ENCODE measurements at regions not wholly inside any gene's neighbourhood (a gene's known extent, or its start where the extent isn't known, plus 50 kb on each side); places are given as distances from the start of the nearest gene placed in this dataset.
A peak's percentile ranks its signal among the peaks of the same experiment; 100 is the strongest.

DNA sequence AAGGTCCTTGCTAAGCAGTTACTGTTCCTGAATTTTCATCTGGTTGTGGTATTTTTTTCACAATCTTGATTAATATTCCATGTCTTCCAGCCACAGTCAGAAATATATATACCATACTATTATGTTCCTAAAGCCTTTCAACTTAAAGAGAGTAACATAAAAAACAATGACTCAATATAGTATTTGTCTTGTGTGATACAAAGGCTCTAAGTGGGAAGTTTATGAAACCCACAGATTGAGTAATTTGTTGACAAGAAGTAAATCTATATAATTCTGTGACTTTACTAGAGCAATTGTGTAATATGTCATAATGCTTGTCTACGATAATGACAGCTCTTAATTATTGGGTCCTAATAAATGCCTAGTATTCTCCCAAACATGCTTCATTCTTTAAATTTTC lies 509.4 kb downstream of the ISL1 start:
- ATAC-seq, result no peak
- intact Hi-C loops (cut with DNase I, micrococcal nuclease), result no loop called here
- no peak for DNase-seq

DNA sequence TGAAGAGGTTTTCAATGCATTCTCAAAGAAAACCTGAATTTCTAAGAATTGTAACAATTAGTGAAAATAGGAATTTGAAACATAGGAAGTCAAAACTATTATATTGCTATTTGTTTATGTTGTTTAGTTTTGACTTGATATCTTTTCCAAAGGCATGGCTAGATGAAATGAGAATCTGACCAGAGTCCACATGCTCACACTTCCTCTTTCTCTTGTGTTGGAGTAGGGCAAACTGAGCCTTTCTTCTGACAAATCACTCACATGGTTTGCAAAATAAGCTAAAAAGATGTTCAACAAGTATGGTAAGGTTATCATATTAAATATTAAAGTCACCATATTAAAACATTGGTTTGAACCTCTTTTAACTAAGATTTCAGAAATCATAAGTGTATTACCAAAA lies 512.6 kb downstream of the ISL1 start:
- intact Hi-C loops (cut with DNase I, micrococcal nuclease), result no loop called here
- ATAC-seq (no peak), DNase-seq (no peak)

DNA sequence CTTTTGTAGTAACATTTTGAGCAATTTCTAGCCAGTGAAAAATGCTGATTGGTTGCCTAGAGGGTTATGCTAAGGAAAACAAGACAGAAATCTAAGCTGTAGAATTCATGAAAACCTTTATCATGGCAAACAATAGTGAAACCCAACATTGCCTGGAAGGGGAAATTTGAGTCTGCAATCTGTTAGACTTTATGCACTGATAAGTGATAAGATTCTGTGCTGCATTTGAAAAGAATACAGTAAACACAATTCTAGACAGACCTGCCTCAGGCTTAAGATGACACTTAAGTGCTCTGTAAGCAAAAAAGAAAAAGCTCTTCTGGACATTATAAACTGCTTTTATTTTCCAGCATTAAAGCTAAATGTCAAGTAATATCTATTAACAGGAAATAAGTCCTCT lies 519.3 kb downstream of the ISL1 start:
- ATAC-seq, result no peak
- no peak for DNase-seq
- intact Hi-C loops (cut with DNase I, micrococcal nuclease), result no loop called here

DNA sequence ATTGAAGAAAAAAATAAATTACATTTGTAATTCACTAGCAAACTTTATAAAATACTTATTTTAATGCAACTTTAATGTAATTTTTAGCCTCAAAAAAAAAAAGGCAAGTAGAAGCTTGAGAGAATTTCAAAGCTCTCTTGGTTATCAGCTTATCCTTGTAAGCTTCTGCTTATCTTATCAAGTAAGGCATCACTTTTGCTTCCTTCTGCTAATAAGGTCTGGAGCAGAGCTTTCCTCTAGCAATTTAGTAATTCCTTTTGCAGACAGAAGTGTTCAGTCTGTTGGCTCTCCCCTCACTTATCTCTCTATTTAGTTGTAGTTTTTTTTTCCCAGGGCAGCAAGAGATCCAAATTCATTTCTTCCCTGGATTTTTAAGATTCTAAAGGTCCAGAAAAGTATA lies 525.0 kb downstream of the ISL1 start:
- intact Hi-C loops (cut with DNase I, micrococcal nuclease), result no loop called here
- no peak for ATAC-seq
- DNase-seq, result no peak

DNA sequence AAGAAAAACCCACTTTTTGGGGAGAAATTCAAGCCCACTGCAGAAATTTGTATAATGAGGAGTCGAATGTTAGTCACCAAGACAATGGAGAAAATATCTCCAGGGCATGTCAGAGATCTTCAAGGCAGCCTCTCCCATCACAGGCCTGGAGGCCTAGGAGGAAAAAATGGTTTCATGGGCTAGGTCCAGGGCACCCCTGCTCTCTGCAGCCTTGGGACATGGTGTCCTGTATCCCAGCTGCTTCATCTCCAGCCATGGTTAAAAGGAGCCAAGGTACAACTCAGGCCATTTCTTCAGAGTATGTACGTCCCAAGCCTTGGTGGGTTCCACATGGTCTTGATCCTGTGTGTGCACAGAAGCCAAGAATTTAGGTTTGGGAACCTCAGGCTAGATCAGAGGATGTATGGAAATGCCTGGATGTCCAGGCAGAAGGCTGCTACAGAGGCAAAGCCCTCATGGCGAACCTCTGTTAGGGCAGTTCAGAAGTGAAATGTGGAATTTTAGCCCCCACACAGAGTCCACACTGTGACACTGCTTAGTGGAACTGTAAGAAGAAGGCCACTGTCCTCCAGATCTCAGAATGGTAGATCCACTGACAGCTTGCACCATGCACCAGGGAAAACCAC lies 561.4 kb downstream of the ISL1 start:
- ATAC-seq (no peak), DNase-seq (no peak)
- intact Hi-C loops (cut with DNase I, micrococcal nuclease), result no loop called here

DNA sequence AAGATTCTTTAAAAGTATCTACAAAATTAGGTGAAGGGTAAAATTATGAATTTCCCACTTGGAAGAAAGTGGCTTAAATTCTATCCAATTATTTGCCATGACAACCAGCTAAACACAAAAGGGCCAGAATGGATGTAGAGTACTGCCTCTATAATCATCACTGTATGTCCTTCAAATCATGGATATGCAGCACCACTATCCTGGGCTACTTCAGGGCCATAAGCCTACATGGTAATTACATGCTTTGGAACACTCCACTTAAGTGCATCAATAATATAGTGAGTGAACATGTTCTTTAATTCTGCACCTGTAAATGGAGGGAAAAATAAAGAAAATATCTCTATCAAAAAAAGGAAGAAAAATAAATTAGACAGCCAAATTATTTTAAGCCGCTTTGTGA lies 575.2 kb downstream of the ISL1 start:
- intact Hi-C loops (cut with DNase I, micrococcal nuclease), result no loop called here
- DNase-seq (no peak), ATAC-seq (no peak)

DNA sequence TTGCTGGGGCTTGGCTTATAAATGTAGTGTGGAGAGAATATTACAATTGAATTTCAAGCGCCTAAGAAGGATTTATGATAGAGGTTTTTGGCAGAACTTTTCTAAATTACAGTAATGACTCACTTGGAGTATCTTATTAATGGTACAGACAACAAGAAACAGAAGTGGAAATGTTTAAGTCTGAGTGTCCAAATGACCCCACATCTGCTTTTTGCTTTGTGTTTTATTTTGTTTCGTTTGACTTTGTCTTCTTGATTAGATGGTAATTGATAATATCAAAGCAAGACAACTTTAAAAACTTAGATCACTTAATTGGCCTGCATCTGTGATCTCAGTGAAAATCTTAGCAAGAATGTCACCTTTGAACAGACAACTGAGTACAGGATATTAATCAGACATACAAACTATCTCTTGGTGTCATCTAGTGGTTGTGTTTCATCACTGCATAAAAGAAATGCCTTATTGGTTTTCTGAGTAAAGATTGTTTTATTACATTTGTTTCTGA lies 577.4 kb downstream of the ISL1 start:
- peak; percentile 49 for ATAC-seq
- intact Hi-C loops (cut with DNase I, micrococcal nuclease), result no loop called here

DNA sequence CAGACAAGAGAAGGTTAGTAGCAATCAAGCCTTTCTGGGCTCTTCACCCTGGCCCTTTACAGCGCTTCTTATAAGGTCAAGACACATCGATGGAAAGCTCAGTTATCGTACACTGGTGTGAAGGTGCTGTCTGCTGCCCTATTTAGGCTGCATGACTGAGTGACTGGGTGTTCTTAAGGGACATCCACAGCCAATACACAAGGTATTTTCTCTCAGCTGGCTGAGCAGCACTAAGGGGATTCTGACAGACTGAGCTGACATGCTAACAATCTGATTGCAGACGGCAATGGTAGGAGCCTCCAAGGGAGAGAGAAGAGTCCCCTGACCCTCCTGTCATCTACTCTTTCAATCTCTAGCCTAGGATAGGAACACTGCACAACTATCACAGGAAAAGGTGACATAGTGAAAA lies 577.9 kb downstream of the ISL1 start:
- intact Hi-C loops (cut with DNase I, micrococcal nuclease), result no loop called here
- no peak for ATAC-seq
- no peak for DNase-seq

More for the DNA sequence above, 577.4 kb downstream of the ISL1 start:
- no peak for DNase-seq

DNA sequence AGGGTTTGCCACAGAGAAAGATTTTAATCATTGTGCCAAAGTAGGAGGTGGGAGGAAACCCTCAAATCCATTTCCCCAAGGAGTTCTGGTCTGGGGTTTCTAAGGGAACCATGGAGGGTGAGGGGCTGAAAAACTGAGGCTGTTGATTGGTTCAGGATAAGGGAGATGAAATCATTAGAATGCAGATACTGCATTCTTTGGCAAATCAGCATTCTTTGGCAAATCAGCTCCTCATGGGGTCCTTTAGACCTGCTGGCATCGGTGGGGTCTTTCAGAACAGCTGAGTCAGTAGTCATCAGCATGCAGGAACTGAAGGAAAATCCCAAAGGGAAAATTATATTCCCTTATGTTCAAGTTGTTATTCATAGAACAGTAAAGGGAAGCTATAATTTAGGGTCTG lies 585.5 kb downstream of the ISL1 start:
- intact Hi-C loops (cut with DNase I, micrococcal nuclease), result no loop called here

DNA sequence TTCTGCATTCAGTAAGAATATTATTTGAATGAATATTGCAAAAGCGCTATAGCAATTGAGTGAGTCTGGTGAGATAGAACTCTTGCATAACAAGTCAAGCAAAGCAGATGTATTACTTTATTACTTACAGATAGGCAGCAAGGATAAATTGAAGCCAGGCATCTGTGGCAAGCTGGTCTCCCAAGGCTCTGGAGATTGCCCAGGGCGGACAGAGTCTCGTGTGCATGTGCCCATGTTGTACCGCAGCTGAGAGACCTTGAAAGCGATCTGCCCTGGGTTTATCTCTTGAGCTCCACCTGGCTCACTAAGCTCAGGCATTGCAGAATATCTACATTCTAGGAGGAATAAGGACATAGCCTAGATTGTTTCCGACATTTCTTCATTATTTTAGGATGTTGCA lies 591.6 kb downstream of the ISL1 start:
- ATAC-seq (no peak), DNase-seq (no peak)
- intact Hi-C loops (cut with DNase I, micrococcal nuclease), result no loop called here

More for the DNA sequence above, 585.5 kb downstream of the ISL1 start:
- DNase-seq (no peak), ATAC-seq (no peak)

DNA sequence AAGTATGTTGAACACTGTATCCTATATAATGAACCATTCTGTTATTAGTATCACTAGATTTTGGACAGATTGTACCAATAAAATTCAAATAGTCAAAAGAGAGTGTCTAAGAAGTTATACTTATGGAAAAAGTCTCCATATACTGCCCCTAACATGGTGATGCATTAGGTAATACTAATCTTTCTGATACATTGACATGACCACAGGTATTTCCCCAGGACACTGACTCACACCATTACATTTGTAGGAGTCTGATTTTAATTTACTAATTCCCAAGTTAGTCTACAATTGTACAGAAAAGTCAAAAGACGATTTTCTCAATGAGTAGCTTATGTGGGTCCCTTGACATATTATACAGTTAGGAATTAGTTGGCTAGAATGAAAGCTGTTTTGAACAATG lies 593.8 kb downstream of the ISL1 start:
- intact Hi-C loops (cut with DNase I, micrococcal nuclease), result no loop called here
- DNase-seq (no peak), ATAC-seq (no peak)

DNA sequence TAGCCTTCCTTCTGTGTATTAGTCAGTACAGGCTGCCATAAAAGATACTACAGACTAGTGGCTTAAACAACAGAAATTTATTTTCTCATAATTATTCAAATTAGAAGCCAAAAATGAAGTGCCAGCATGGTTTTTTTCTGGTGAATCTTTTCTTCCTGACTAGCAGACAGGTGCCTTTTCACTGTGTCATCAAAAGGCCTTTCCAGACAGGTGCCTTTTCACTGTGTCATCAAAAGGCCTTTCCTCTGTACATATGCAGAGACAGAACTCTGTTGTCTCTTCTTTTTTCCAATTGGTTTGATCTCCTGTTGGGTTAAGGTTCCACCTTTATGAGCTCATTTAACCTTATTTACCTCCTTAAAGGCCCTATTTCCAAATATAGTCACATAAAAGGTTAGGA lies 599.9 kb downstream of the ISL1 start:
- DNase-seq (no peak), ATAC-seq (no peak)
- intact Hi-C loops (cut with DNase I, micrococcal nuclease), result no loop called here

DNA sequence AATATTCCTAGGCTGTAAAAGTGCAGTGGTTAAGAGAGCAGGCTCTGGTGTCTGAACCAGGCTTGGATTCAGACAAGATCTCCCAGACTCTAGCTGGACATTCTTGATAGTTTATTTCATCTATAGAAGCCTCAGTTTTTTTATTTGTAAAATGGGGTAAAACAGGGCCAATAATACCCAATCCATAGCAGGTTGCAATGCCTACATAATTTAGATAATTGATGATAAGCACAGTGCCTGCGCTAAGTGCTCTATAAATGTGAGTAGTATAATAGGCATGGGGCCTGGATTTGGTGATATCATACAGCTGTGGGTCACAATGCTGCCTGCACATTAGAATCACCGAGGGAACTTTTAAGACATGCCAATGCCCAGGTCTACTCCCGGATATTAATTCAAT lies 603.5 kb downstream of the ISL1 start:
- DNase-seq (no peak), ATAC-seq (no peak)
- intact Hi-C loops (cut with DNase I, micrococcal nuclease), result no loop called here

DNA sequence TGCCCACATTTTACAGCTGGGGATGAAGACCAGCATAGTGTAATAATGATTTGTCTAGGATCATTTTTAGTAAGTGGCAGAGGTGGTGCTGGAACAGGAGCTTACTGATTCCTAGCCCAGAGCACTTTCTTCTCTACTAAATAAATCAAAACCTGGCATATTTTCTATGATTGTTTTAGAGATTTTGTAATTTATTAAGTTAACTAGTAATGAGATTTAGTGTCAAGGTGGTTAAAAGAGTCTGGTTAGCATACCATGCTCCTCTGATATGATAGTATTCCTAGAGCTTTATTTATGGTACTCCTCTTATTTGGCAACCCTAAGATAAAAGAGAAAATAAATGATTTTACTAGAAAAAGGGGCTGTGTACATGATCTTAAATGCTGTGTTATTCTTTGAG lies 604.0 kb downstream of the ISL1 start:
- DNase-seq, result no peak
- intact Hi-C loops (cut with DNase I, micrococcal nuclease), result no loop called here
- no peak for ATAC-seq

DNA sequence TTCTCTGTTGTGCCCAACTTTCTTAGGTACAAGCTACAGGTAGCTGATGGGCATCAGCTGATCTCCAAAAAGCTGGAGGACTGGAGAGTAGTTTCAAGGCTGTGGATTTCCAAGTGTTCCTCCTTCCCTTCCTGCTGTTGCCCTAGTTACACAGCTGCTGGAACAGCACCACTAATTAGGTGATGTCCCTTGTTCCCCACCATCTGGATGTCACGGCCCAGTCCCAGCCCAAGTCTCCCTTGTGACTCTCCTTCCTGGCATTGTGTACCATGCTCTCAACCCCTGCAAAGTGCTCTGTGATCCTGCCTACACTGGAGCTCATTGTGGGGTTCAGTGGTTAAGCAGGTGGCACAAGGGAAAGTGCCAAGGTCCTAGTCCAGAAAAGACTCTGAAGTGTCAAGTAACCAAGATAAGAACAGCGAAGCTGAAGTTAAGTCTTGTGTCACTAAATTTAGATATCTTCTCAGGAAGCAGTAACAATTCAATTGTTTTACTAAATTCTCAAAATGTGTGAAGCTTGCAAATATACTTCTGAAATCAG lies 604.5 kb downstream of the ISL1 start:
- intact Hi-C loops (cut with DNase I, micrococcal nuclease), result no loop called here
- ATAC-seq, result no peak
- no peak for DNase-seq

DNA sequence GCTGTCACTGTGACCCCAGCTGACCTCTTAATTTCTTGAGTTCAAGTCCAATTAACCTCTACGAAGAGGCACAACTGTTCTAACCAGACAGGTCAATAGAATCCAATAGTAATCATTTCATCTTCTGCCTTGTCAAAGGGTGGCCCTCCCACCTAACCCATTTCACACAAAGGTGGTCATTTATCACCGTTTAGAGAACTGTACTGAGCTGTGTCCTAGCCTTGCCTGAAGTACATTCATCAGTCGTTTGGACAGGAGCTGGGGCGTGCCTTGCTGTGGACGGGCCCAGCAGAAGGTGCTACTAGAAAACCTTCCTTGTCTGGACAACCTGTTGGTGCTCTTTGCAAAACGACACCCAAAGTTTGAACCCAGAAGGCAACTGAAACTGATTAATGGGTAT lies 605.4 kb downstream of the ISL1 start:
- intact Hi-C loops (cut with DNase I, micrococcal nuclease), result no loop called here
- DNase-seq, result no peak
- ATAC-seq, result no peak

DNA sequence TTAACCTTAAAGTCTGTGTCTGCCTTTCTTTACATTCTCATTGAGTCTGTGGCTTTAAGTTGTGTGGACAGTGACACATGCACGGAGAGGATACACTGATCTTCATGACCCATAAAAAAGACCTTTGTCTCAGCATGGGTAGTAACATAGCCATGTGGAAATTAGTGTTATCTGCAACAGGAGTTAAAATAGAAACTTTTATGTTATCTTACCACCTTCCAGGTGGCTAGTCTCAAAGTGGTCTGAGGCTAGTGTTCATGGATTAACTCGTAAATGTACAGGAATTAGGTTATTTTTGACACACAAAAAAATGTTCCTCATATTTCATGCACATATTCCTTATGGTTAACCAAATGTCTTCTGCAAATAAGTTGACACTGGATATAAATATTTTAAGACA lies 607.0 kb downstream of the ISL1 start:
- no peak for ATAC-seq
- no peak for DNase-seq
- intact Hi-C loops (cut with DNase I, micrococcal nuclease), result no loop called here

DNA sequence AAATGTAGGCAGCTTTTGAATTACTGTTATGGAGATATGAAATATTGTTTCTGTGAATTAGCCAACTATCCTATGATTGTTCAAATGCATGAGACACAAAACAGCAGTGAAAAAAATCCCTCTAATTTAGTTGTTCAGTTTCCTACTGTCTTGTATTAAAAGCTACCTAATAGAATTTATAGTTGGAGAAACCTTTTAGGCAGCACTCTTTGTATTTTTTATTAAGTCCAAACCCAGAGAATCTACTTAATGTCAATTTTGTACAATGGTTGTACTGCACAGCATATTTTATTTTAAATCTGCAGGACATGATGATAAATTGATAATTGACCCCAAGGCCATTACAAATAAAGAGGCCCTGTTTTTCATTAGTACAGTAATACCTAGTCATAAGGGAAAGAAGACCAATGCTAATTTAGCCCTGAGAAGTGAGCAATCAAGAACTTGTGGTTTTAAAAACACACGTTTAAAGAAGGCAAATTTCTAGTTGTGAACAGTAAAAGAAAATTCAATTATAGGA lies 607.5 kb downstream of the ISL1 start:
- intact Hi-C loops (cut with DNase I, micrococcal nuclease), result no loop called here
- no peak for ATAC-seq

DNA sequence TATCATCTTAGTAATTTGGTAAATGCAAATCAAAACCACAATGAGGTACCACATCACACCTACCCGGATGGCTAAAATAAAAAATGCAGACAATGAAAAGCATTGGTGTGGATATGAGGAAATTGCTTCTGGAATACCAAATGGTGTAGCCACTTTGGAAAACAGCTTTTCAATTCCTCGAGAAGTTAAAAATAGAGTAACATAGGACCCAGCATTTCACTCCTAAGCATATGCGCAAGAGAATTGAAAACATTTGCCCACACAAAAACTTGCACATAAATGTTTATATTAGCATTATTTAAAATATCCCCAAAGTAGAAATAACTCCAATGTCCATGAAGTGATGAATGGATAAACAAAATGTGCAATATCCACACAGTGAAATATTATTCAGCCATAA lies 608.7 kb downstream of the ISL1 start:
- intact Hi-C loops (cut with DNase I, micrococcal nuclease), result no loop called here
- no peak for ATAC-seq

More for the DNA sequence above, 607.5 kb downstream of the ISL1 start:
- DNase-seq, result no peak

DNA sequence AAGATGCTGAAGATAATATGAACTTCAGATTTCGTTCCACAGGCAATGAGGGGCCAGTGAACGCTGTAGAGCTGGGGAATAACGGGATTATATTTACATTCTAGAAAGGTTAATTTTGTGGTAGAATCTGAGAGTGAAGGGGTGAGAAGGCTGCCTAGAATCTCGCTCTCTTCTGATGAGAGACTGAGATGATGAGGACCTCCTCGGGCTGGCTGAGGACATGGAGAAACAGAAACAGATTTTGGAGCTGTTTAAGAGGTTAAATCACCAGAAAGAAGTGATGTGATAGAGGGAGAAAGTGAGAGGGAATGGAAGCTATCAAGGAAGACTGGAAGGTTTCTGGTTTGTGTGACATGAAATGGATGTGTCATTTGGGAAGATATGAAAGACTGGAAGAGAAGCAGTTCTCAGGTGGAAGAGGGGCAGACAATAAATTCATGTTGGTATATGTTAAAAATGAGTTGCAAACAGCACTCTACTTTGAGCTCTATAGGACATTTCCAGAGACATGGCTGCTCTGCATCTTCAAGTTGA lies 612.6 kb downstream of the ISL1 start:
- intact Hi-C loops (cut with DNase I, micrococcal nuclease), result no loop called here
- ATAC-seq (no peak), DNase-seq (no peak)

More for the DNA sequence above, 608.7 kb downstream of the ISL1 start:
- no peak for DNase-seq

Measured in left colon (tissue), 2 donors.